DND-41 (cell line): ENCODE measurements at regions not wholly inside any gene's neighbourhood (a gene's known extent, or its start where the extent isn't known, plus 50 kb on each side); places are given as distances from the start of the nearest gene placed in this dataset.

ENCODE experiments used
- ATAC-seq: fragments of 200-7000 bp; cut with Tn5 transposase; 3 replicates; pipeline ENCODE4 v1.9.1; 2021; ENCODE audit warnings: low read depth; ENCODE audit not compliant: insufficient read depth
- DNase-seq: peaks from one replicate; pipeline ENCODE4 v3.0.0-alpha.2; 2020
- H2AFZ ChIP-seq: 2 replicates; pipeline ENCODE4 v1.6.0; 2012; ENCODE audit warnings: low read depth, low read length
- H3K27ac ChIP-seq: 2 replicates; pipeline ENCODE4 v1.5.1; 2012; ENCODE audit warnings: low read length, inconsistent platforms
- H3K27me3 ChIP-seq: fragments of 200-600 bp; sonication (generic); 2 replicates; pipeline ENCODE4 v1.6.0; 2012; ENCODE audit warnings: low read length, mild to moderate bottlenecking, inconsistent platforms; ENCODE audit not compliant: insufficient read depth, poor library complexity
- H3K36me3 ChIP-seq: 2 replicates; pipeline ENCODE4 v1.5.1; 2012; ENCODE audit warnings: low read length, inconsistent platforms; ENCODE audit not compliant: insufficient read depth
- H3K4me1 ChIP-seq: 2 replicates; pipeline ENCODE4 v1.5.1; 2012; ENCODE audit warnings: mild to moderate bottlenecking, low read length; ENCODE audit not compliant: insufficient read depth
- H3K4me2 ChIP-seq: 2 replicates; pipeline ENCODE4 v1.6.0; 2012; ENCODE audit warnings: mild to moderate bottlenecking, moderate library complexity, low read length, inconsistent platforms; ENCODE audit not compliant: insufficient read depth
- H3K4me3 ChIP-seq, 2 experiments: fragments of 200-600 bp in 1 of 2; shearing (Covaris generic) in 1 of 2; 2 replicates each; pipeline ENCODE4 v1.5.1; 2012 to 2016; ENCODE audit warnings: inconsistent platforms in 2 of 2, low read length in 2 of 2, mild to moderate bottlenecking in 2 of 2, low read depth in 1 of 2, moderate library complexity in 1 of 2
- H3K79me2 ChIP-seq: 2 replicates; pipeline ENCODE4 v1.6.0; 2012; ENCODE audit warnings: low read length, inconsistent platforms; ENCODE audit not compliant: insufficient read depth
- H3K9ac ChIP-seq: 2 replicates; pipeline ENCODE4 v1.6.0; 2012; ENCODE audit warnings: low read depth, mild to moderate bottlenecking, inconsistent platforms, low read length, moderate library complexity
- H3K9me3 ChIP-seq: 2 replicates; pipeline ENCODE4 v1.5.1; 2012; ENCODE audit warnings: low read length, moderate library complexity, mild to moderate bottlenecking, inconsistent platforms; ENCODE audit not compliant: insufficient read depth, severe bottlenecking
- H4K20me1 ChIP-seq: 2 replicates; pipeline ENCODE4 v1.6.0; 2012; ENCODE audit warnings: low read length; ENCODE audit not compliant: insufficient read depth
- EZH2 ChIP-seq: IDR thresholded peaks from 3 replicates; pipeline ENCODE4 v1.6.1; 2012; ENCODE audit warnings: borderline replicate concordance, low read depth, mild to moderate bottlenecking, moderate library complexity, low read length, inconsistent platforms; ENCODE audit not compliant: severe bottlenecking
- TF ChIP-seq, protein P1 (sequence below): IDR thresholded peaks from 2 replicates; pipeline ENCODE4 v1.5.1; 2012; ENCODE audit warnings: borderline replicate concordance, low read length, moderate library complexity, mild to moderate bottlenecking; ENCODE audit not compliant: poor library complexity, severe bottlenecking; ENCODE audit errors: extremely low read depth

DNA sequence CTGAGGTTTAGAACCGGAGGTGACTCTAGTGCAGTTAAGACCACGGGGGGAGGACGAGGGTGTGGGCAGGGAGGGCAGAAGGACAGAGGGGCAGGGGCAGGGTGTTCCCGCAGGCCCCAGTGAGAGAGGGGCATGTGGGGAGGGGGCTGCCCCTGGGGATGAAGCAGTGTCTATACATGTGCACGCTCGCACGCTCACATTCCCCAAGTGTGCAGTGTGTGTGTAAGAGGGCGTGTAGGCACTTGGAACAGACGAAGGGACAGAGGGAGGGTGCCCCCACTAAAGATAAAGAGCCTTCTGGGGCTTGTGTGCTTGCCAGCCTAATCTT is 69.5 kb upstream of the MEF2A start:
- ATAC-seq (no peak), DNase-seq (no peak)
- Histone ChIP-seq H3K4me1 (peaks cover 16% of the 10 kb centered on the region), H3K27me3 (no peaks in the 10 kb centered on the region), H3K9ac (no peak overlapping the region), H3K36me3 (no peaks in the 10 kb centered on the region), H3K27ac (no peak overlapping the region), H4K20me1 (no peaks in the 10 kb centered on the region), H3K4me2 (no peak overlapping the region), H3K4me3 (no peak overlapping the region), H2AFZ (no peak overlapping the region), H3K79me2 (no peaks in the 10 kb centered on the region), H3K9me3 (no peaks in the 10 kb centered on the region)
- TF ChIP-seq EZH2: no peak
- TF ChIP-seq, protein P1, sequence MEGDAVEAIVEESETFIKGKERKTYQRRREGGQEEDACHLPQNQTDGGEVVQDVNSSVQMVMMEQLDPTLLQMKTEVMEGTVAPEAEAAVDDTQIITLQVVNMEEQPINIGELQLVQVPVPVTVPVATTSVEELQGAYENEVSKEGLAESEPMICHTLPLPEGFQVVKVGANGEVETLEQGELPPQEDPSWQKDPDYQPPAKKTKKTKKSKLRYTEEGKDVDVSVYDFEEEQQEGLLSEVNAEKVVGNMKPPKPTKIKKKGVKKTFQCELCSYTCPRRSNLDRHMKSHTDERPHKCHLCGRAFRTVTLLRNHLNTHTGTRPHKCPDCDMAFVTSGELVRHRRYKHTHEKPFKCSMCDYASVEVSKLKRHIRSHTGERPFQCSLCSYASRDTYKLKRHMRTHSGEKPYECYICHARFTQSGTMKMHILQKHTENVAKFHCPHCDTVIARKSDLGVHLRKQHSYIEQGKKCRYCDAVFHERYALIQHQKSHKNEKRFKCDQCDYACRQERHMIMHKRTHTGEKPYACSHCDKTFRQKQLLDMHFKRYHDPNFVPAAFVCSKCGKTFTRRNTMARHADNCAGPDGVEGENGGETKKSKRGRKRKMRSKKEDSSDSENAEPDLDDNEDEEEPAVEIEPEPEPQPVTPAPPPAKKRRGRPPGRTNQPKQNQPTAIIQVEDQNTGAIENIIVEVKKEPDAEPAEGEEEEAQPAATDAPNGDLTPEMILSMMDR: no peak

DNA sequence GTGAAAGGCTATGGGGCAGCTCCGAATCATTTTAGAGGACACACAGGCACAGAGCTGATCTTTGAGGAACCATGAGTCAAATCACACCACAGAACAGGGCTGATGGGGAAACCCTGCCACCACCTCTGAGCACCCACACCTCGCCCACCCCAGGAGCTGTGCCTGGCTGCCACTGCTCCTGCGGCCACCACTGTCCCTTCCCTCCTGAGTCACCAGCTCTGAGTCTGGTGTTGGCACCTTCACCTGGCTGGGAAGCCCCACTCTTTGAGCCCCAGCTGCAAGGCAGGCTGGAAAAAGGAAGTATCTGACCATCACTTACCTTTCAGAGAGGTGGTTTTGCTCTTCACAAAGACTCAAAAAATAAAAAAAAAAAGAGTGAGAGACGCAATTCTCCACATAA is 63.6 kb upstream of the MEF2A start:
- DNase-seq: no peak
- peaks cover 8% of the 10 kb centered on the region for H3K4me1 ChIP-seq
- no peaks in the 10 kb centered on the region for H3K9me3 ChIP-seq
- no peak overlapping the region for H3K4me3 ChIP-seq
- H3K9ac ChIP-seq: no peak overlapping the region
- H3K36me3 ChIP-seq: no peaks in the 10 kb centered on the region
- H2AFZ ChIP-seq: no peak overlapping the region
- no peak overlapping the region for H3K4me2 ChIP-seq
- no peaks in the 10 kb centered on the region for H3K79me2 ChIP-seq
- H4K20me1 ChIP-seq: no peaks in the 10 kb centered on the region
- TF ChIP-seq, protein P1: no peak
- TF ChIP-seq EZH2: no peak
- no peak for ATAC-seq
- H3K27ac ChIP-seq: no peak overlapping the region
- H3K27me3 ChIP-seq: no peaks in the 10 kb centered on the region

DNA sequence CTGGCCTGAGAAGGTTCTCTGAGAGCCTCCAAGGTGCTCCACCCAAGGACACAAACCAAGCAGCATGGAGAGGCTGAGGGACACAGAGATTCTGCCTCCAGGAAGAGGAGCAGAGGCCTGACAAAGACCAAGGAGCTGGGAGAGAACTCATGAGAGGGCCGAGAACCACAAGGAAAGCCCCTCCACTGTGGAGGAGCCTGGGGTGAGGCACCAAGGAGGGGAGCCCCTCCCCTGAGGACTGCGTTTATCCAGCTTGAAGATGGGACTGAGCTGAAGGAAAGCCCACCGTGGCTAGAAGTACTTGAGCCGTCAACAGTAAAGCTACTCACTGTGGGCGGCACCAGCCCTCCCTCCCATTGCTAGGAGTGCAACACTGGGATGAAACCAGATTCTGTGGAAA is 63.1 kb upstream of the MEF2A start:
- H3K9me3 ChIP-seq: no peaks in the 10 kb centered on the region
- DNase-seq (no peak), ATAC-seq (no peak)
- H3K4me1 ChIP-seq: peaks cover 13% of the 10 kb centered on the region
- no peaks in the 10 kb centered on the region for H3K36me3 ChIP-seq
- no peak overlapping the region for H3K9ac ChIP-seq
- H2AFZ ChIP-seq: no peak overlapping the region
- no peak overlapping the region for H3K27ac ChIP-seq
- H3K4me3 ChIP-seq: no peak overlapping the region
- H3K27me3 ChIP-seq: no peaks in the 10 kb centered on the region
- H3K4me2 ChIP-seq: no peak overlapping the region
- TF ChIP-seq, protein P1: no peak
- TF ChIP-seq EZH2: no peak
- H4K20me1 ChIP-seq: no peaks in the 10 kb centered on the region
- no peaks in the 10 kb centered on the region for H3K79me2 ChIP-seq

DNA sequence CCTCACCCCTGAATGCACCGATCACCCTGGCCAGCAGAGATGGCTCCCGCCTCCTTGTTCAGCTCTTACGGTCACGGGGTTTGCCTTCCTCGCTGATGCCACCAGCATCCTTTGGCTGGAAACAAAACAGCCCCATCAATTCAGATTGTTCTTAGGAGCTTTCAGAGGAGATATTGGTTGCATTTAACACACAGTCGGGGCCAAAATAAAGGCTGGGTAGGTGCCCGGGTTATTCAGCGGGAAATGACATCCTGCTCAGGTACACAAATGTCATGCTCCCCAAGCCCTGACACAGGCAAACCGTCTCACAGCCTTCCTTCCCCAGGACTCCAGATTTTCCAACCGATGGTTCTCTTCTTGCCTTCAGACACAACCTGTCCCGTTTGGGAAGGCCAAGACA is 62.4 kb upstream of the MEF2A start:
- Histone ChIP-seq H3K36me3 (no peaks in the 10 kb centered on the region), H3K79me2 (no peaks in the 10 kb centered on the region), H2AFZ (no peak overlapping the region), H3K4me1 (peaks cover 20% of the 10 kb centered on the region), H3K9ac (no peak overlapping the region), H3K4me3 (no peak overlapping the region), H3K9me3 (no peaks in the 10 kb centered on the region), H3K27me3 (no peaks in the 10 kb centered on the region), H4K20me1 (no peaks in the 10 kb centered on the region), H3K27ac (no peak overlapping the region), H3K4me2 (no peak overlapping the region)
- TF ChIP-seq, protein P1: no peak
- no peak for TF ChIP-seq EZH2
- ATAC-seq: no peak
- DNase-seq: no peak
